ENCODE measurements at regions not wholly inside any gene's neighbourhood (a gene's known extent, or its start where the extent isn't known, plus 50 kb on each side); places are given as distances from the start of the nearest gene placed in this dataset.

GRCh38 chr14:44287858-44288257 is 219.2 kb downstream of the FSCB start:
- TF ChIP-seq CTCF (IDR thresholded peaks at IDR 0.05) (no peak), POLR2A (IDR thresholded peaks at IDR 0.05) (no peak)
